PC-9 (cell line): ENCODE measurements at regions not wholly inside any gene's neighbourhood (a gene's known extent, or its start where the extent isn't known, plus 50 kb on each side); places are given as distances from the start of the nearest gene placed in this dataset.

Source experiments
- BruUV-seq: library from RNA; stranded (reverse); fragments of 400-500 nt; replicated peaks from 2 replicates; lab custom pipeline; 2021; lab: Mats Ljungman, UMichigan
- CTCF ChIA-PET: fragments of 300-600 bp; sonication (Branson Sonifier 250); formaldehyde crosslinking; loops from one replicate; lab custom pipeline; 2022; ENCODE audit warnings: antibody characterized with exemption; lab: Charles Lee
- POLR2A ChIA-PET: fragments of 300-600 bp; sonication (Branson Sonifier 250); formaldehyde crosslinking; loops from one replicate; lab custom pipeline; 2022; ENCODE audit warnings: antibody characterized with exemption; ENCODE audit not compliant: unreplicated experiment; lab: Charles Lee
- DNase-seq, 2 experiments: peaks; one replicate each; pipeline versions ENCODE4 v3.0.0 to v3.0.0-alpha.2; 2015 to 2022; ENCODE audit warnings: mixed read lengths in 1 of 2
- H2AFZ ChIP-seq: fragments of 200-600 bp; sonication (generic); 2 replicates; pipeline ENCODE4 v1.8.1; 2017; ENCODE audit warnings: antibody characterized with exemption
- H3F3A ChIP-seq: fragments of 200-600 bp; sonication (generic); 2 replicates; pipeline ENCODE4 v1.8.1; 2017; ENCODE audit warnings: antibody characterized with exemption, mild to moderate bottlenecking, low read depth; ENCODE audit not compliant: insufficient read depth
- H3K27ac ChIP-seq: fragments of 200-600 bp; sonication (generic); 2 replicates; pipeline ENCODE4 v1.6.1; 2016; ENCODE audit warnings: mixed run types
- H3K27me3 ChIP-seq: fragments of 200-600 bp; sonication (generic); 2 replicates; pipeline ENCODE4 v1.6.1; 2016; ENCODE audit warnings: low read depth, mixed run types; ENCODE audit not compliant: insufficient read depth
- H3K36me3 ChIP-seq: fragments of 200-600 bp; sonication (generic); 2 replicates; pipeline ENCODE4 v1.6.1; 2016; ENCODE audit warnings: low read depth, mixed run types
- H3K4me1 ChIP-seq: fragments of 200-600 bp; sonication (generic); replicated peaks from 2 replicates; pipeline ENCODE4 v1.6.1; 2016; ENCODE audit warnings: mixed run types; ENCODE audit not compliant: insufficient read depth
- H3K4me2 ChIP-seq: fragments of 200-600 bp; sonication (generic); 2 replicates; pipeline ENCODE4 v1.6.1; 2017; ENCODE audit warnings: mixed run types
- H3K4me3 ChIP-seq: fragments of 200-600 bp; sonication (generic); 2 replicates; pipeline ENCODE4 v1.6.1; 2016; ENCODE audit warnings: mixed run types
- H3K79me2 ChIP-seq: fragments of 200-600 bp; sonication (generic); 2 replicates; pipeline ENCODE4 v1.6.1; 2017; ENCODE audit warnings: low read depth, mixed run types
- H3K9me2 ChIP-seq: fragments of 200-600 bp; sonication (generic); 2 replicates; pipeline ENCODE4 v1.8.1; 2017; ENCODE audit warnings: mild to moderate bottlenecking; ENCODE audit not compliant: insufficient read depth
- H3K9me3 ChIP-seq: fragments of 200-600 bp; sonication (generic); 2 replicates; pipeline ENCODE4 v1.8.1; 2016; ENCODE audit warnings: low read depth; ENCODE audit not compliant: insufficient read depth
- H4K20me1 ChIP-seq: fragments of 200-600 bp; sonication (generic); 2 replicates; pipeline ENCODE4 v1.8.1; 2017; ENCODE audit not compliant: insufficient read depth
- CTCF ChIP-seq: fragments of 200-600 bp; sonication (generic); conservative IDR thresholded peaks from 2 replicates; pipeline ENCODE4 v1.6.1; 2017; ENCODE audit warnings: mixed run types, antibody characterized with exemption, mild to moderate bottlenecking, moderate library complexity
- EZH2 ChIP-seq: fragments of 200-600 bp; sonication (generic); IDR thresholded peaks from 2 replicates; pipeline ENCODE4 v1.8.0; 2017; ENCODE audit warnings: antibody characterized with exemption, low read depth
- intact Hi-C: fragments of 100-400 bp; cut with micrococcal nuclease; formaldehyde crosslinking; loops from one replicate; pipeline ENCODE4 v1.10.0; 2022; ENCODE audit not compliant: unreplicated experiment

GRCh38 chrX:110504947-110505346 lies 146.3 kb downstream of the RTL9 start:
- H2AFZ ChIP-seq = no peak overlapping the region
- no peaks in the 10 kb centered on the region for H3K36me3 ChIP-seq
- H3F3A ChIP-seq = 0 out of 2 replicates have a peak, but pooled peaks cover 4% of the 10 kb centered on the region
- H3K79me2 ChIP-seq = no peaks in the 10 kb centered on the region
- no peaks in the 10 kb centered on the region for H3K9me2 ChIP-seq
- no peak for DNase-seq
- no peaks in the 10 kb centered on the region for H3K9me3 ChIP-seq
- POLR2A ChIA-PET = no interaction called here
- TF ChIP-seq CTCF (no peak), EZH2 (no peak)
- CTCF ChIA-PET = no interaction called here
- no peak overlapping the region for H3K27ac ChIP-seq
- H3K4me1 ChIP-seq = peaks cover 8% of the 10 kb centered on the region; the same call in 1 of the 2 replicates
- BruUV-seq = no TSS peak
- no peaks in the 10 kb centered on the region for H4K20me1 ChIP-seq
- intact Hi-C loops = no loop called here
- H3K4me2 ChIP-seq = no peak overlapping the region
- no peak overlapping the region for H3K4me3 ChIP-seq
- H3K27me3 ChIP-seq = no peaks in the 10 kb centered on the region

GRCh38 chrX:110509755-110510532 lies 151.3 kb downstream of the RTL9 start:
- ChIA-PET POLR2A (no interaction called here), CTCF (interaction anchor here (1.3 kb wide), 1 partner anchor 337 kb away, joined by 7 read pairs; no protein-coding TSS in a partner anchor)
- peak; percentile 26 to 72 for DNase-seq
- intact Hi-C loops = no loop called here
- Histone ChIP-seq H3K36me3 (no peaks in the 10 kb centered on the region), H3F3A (0 out of 2 replicates have a peak, but pooled peaks cover 4% of the 10 kb centered on the region), H3K9me2 (no peaks in the 10 kb centered on the region), H3K27me3 (no peaks in the 10 kb centered on the region), H3K9me3 (no peaks in the 10 kb centered on the region), H3K4me1 (peaks cover 17% of the 10 kb centered on the region; the same call in 1 of the 2 replicates), H3K27ac (peak overlapping the region; percentile 42), H4K20me1 (no peaks in the 10 kb centered on the region), H3K4me3 (no peak overlapping the region), H2AFZ (no peak overlapping the region), H3K79me2 (no peaks in the 10 kb centered on the region), H3K4me2 (peak overlapping the region; percentile 13; the same call in 1 of the 2 replicates)
- BruUV-seq = no TSS peak
- TF ChIP-seq EZH2 (no peak), CTCF (no peak)

DNA sequence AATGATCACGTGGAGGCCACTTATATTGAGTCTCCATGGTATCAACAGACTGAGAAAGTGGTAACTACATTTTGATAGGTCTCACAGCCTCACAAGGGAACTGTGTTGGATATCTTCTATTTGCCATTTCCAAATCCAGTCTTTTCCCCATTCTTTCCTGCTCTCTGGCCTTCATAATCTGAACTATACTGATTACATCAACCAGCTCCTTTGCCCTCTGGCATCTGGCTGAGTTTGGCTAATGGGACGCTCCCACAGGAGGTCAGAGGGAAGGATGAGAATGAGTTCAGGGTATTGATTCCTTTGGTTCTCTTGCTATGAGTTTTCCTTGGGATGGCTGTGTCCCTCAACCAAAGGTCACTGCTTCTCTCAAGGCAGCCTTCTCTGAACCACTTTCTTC lies 152.6 kb downstream of the RTL9 start:
- 0 out of 2 replicates have a peak, but pooled peaks cover 4% of the 10 kb centered on the region for H3F3A ChIP-seq
- H3K4me2 ChIP-seq = no peak overlapping the region
- no peaks in the 10 kb centered on the region for H3K9me2 ChIP-seq
- H3K9me3 ChIP-seq = no peaks in the 10 kb centered on the region
- TF ChIP-seq CTCF (no peak), EZH2 (no peak)
- POLR2A ChIA-PET = no interaction called here
- no peaks in the 10 kb centered on the region for H3K27me3 ChIP-seq
- CTCF ChIA-PET = no interaction called here
- BruUV-seq = no TSS peak
- H3K36me3 ChIP-seq = no peaks in the 10 kb centered on the region
- no peak overlapping the region for H3K4me3 ChIP-seq
- intact Hi-C loops = no loop called here
- no peaks in the 10 kb centered on the region for H3K79me2 ChIP-seq
- no peak overlapping the region for H3K27ac ChIP-seq
- no peaks in the 10 kb centered on the region for H4K20me1 ChIP-seq
- DNase-seq = no peak
- H2AFZ ChIP-seq = no peak overlapping the region
- H3K4me1 ChIP-seq = peaks cover 17% of the 10 kb centered on the region; the same call in 1 of the 2 replicates
